ENCODE measurements at regions not wholly inside any gene's neighbourhood (a gene's known extent, or its start where the extent isn't known, plus 50 kb on each side); places are given as distances from the start of the nearest gene placed in this dataset.

DNA sequence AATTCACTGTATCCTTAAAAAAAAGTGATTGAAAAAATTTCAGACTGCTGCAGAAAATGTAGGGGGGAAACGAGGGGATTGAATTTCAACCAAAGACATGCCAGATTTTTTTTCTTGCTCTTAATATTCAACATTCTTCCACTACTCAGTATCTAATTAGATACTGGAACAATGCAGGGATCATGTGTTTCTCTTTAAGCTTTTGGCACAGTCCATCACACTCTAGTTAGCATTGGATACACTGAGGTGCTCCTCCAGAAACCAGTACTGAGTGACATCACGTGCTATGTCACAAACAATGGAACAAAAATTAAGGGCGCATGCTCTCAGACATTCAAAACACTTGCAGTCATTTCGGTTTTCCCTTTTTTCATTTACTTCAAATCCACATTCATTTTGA, 298.6 kb upstream of the PSMD7 start:
- TF ChIP-seq, protein P1, sequence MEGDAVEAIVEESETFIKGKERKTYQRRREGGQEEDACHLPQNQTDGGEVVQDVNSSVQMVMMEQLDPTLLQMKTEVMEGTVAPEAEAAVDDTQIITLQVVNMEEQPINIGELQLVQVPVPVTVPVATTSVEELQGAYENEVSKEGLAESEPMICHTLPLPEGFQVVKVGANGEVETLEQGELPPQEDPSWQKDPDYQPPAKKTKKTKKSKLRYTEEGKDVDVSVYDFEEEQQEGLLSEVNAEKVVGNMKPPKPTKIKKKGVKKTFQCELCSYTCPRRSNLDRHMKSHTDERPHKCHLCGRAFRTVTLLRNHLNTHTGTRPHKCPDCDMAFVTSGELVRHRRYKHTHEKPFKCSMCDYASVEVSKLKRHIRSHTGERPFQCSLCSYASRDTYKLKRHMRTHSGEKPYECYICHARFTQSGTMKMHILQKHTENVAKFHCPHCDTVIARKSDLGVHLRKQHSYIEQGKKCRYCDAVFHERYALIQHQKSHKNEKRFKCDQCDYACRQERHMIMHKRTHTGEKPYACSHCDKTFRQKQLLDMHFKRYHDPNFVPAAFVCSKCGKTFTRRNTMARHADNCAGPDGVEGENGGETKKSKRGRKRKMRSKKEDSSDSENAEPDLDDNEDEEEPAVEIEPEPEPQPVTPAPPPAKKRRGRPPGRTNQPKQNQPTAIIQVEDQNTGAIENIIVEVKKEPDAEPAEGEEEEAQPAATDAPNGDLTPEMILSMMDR (IDR thresholded peaks at IDR 0.05): no peak
- no peak for TF ChIP-seq POLR2AphosphoS5 (IDR thresholded peaks at IDR 0.05; ENCODE audit: low read depth, low read length)
- TF ChIP-seq TCF7L2 (IDR thresholded peaks at IDR 0.05; ENCODE audit: low read depth, low read length): no peak
- TF ChIP-seq SIN3A (IDR thresholded peaks at IDR 0.05; ENCODE audit: borderline replicate concordance, insufficient read depth, low read depth, low read length): no peak
- TF ChIP-seq, protein P2, sequence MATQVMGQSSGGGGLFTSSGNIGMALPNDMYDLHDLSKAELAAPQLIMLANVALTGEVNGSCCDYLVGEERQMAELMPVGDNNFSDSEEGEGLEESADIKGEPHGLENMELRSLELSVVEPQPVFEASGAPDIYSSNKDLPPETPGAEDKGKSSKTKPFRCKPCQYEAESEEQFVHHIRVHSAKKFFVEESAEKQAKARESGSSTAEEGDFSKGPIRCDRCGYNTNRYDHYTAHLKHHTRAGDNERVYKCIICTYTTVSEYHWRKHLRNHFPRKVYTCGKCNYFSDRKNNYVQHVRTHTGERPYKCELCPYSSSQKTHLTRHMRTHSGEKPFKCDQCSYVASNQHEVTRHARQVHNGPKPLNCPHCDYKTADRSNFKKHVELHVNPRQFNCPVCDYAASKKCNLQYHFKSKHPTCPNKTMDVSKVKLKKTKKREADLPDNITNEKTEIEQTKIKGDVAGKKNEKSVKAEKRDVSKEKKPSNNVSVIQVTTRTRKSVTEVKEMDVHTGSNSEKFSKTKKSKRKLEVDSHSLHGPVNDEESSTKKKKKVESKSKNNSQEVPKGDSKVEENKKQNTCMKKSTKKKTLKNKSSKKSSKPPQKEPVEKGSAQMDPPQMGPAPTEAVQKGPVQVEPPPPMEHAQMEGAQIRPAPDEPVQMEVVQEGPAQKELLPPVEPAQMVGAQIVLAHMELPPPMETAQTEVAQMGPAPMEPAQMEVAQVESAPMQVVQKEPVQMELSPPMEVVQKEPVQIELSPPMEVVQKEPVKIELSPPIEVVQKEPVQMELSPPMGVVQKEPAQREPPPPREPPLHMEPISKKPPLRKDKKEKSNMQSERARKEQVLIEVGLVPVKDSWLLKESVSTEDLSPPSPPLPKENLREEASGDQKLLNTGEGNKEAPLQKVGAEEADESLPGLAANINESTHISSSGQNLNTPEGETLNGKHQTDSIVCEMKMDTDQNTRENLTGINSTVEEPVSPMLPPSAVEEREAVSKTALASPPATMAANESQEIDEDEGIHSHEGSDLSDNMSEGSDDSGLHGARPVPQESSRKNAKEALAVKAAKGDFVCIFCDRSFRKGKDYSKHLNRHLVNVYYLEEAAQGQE (IDR thresholded peaks at IDR 0.05; ENCODE audit: insufficient read depth in 1 of 2, low read depth in 2 of 2, low read length in 1 of 2): no peak

All from Panc1 (cell line).